ENCODE measurements at regions not wholly inside any gene's neighbourhood (a gene's known extent, or its start where the extent isn't known, plus 50 kb on each side); places are given as distances from the start of the nearest gene placed in this dataset.

- DNase-seq: no peak
These were observed 61.5 kb upstream of the DMAC1 start for GRCh38 chr9:7861086-7861485.

DNA sequence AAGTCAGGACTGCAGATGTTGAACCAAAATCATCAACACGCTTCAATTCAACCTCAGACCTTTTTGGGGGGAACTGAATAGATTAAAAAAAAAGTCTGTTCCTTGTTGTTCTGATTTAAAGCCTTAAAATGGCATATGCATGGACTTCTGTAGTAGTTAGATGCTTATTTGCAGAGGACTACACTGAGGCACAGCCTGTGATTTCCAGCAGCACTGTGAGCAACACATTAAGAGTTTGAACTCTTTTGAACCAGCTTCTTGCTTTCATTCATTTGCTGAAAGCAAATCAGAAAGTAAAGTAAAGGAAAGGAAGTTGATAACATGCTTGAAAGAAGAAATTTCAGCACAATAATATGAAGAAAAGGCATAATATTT is 60.7 kb upstream of the DMAC1 start:
- DNase-seq: no peak

- no peak for DNase-seq
These were observed 60.2 kb upstream of the DMAC1 start for GRCh38 chr9:7859701-7860334.

DNA sequence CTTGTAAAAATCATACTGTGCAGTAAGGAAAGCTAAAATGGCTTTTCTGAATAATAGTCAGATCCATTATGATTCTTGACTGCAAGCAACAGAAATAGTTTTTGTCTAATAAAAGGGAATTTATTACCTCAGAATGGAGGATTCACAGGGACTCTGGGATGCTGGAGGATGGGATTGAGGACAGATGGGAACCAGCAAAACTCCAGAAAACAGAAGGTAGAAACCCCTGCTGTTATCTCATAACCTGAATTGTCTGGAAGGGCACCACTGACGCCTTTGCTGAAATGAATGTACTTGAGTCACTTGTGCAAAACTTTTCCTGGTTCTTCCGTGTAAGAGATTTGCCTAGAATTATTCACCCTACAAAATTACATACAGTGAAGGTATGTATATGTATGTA is 58.6 kb upstream of the DMAC1 start:
- no peak for DNase-seq

- no peak for DNase-seq
These were observed 55.2 kb upstream of the DMAC1 start for GRCh38 chr9:7854763-7855162.
